ENCODE measurements at regions not wholly inside any gene's neighbourhood (a gene's known extent, or its start where the extent isn't known, plus 50 kb on each side); places are given as distances from the start of the nearest gene placed in this dataset.

- TF ChIP-seq, protein P1, sequence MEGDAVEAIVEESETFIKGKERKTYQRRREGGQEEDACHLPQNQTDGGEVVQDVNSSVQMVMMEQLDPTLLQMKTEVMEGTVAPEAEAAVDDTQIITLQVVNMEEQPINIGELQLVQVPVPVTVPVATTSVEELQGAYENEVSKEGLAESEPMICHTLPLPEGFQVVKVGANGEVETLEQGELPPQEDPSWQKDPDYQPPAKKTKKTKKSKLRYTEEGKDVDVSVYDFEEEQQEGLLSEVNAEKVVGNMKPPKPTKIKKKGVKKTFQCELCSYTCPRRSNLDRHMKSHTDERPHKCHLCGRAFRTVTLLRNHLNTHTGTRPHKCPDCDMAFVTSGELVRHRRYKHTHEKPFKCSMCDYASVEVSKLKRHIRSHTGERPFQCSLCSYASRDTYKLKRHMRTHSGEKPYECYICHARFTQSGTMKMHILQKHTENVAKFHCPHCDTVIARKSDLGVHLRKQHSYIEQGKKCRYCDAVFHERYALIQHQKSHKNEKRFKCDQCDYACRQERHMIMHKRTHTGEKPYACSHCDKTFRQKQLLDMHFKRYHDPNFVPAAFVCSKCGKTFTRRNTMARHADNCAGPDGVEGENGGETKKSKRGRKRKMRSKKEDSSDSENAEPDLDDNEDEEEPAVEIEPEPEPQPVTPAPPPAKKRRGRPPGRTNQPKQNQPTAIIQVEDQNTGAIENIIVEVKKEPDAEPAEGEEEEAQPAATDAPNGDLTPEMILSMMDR (IDR thresholded peaks at IDR 0.05): no peak
- DNase-seq: no peak
- no peak overlapping the region for H3K4me3 Mint-ChIP-seq
Measured at GRCh38 chr10:52619052-52619451, 153.5 kb downstream of the MBL2 start.

GRCh38 chr10:52621635-52622079 lies 150.9 kb downstream of the MBL2 start:
- Mint-ChIP-seq H3K4me1 (peaks cover 18% of the 10 kb centered on the region), H3K36me3 (ENCODE audit: low read depth) (no peaks in the 10 kb centered on the region), H3K4me3 (no peak overlapping the region), H3K9me3 (no peaks in the 10 kb centered on the region), H3K27ac (no peak overlapping the region), H3K27me3 (ENCODE audit: low read depth, poor library complexity) (no peaks in the 10 kb centered on the region)
- no peak for DNase-seq
- TF ChIP-seq, protein P1 (IDR thresholded peaks at IDR 0.05): no peak

More at GRCh38 chr10:52619052-52619451, 153.5 kb downstream of the MBL2 start:
- Mint-ChIP-seq H3K36me3 (ENCODE audit: low read depth) (no peaks in the 10 kb centered on the region), H3K4me1 (peaks cover 21% of the 10 kb centered on the region), H3K27me3 (ENCODE audit: low read depth, poor library complexity) (no peaks in the 10 kb centered on the region), H3K9me3 (no peaks in the 10 kb centered on the region), H3K27ac (no peak overlapping the region)

DNA sequence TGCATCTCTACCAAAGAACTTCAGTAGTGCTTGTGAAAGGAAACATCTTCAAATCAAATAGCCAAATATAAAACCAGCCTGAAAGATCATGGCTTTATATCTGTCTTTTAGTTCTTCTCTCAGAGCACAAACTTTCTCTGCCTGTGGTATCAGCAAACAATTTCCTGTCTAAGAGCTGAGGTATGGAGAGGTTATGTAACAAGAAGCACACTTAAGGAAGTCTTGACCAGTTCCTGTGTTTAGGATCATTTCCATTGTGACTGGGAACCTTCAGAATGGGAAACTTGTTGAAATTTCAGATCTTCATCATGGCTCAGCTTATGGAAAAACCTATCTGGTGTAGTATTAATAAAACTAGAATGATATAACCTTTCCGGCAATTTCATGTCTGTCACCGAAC lies 148.8 kb downstream of the MBL2 start:
- Mint-ChIP-seq H3K4me1 (peaks cover 17% of the 10 kb centered on the region), H3K4me3 (no peak overlapping the region), H3K9me3 (no peaks in the 10 kb centered on the region), H3K36me3 (ENCODE audit: low read depth) (peaks cover 6% of the 10 kb centered on the region), H3K27me3 (ENCODE audit: low read depth, poor library complexity) (no peaks in the 10 kb centered on the region), H3K27ac (no peak overlapping the region)
- no peak for DNase-seq
- TF ChIP-seq, protein P1 (IDR thresholded peaks at IDR 0.05): no peak

DNA sequence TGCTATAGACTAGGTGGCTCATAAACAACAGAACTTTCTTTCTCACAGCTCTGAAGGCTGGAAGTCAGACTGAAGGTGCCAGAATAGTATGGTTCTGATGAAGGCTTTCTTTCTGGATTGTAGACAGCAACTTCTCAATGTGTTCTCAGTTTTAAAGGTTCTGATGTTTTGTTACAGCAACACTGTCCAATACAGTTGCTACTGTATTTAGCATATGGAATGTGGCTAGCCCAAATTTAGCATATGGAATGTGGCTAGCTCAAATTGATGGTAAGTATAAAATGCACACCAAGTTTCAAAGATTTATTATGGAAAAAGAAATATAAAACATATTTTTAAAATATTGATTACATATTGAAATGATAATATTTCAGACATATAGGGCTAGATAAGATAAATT lies 145.3 kb downstream of the MBL2 start:
- TF ChIP-seq, protein P1 (IDR thresholded peaks at IDR 0.05): no peak
- H3K36me3 Mint-ChIP-seq (ENCODE audit: low read depth): peaks cover 14% of the 10 kb centered on the region
- no peak overlapping the region for H3K27ac Mint-ChIP-seq
- no peaks in the 10 kb centered on the region for H3K9me3 Mint-ChIP-seq
- no peak for DNase-seq
- no peak overlapping the region for H3K4me3 Mint-ChIP-seq
- H3K4me1 Mint-ChIP-seq: peaks cover 22% of the 10 kb centered on the region
- H3K27me3 Mint-ChIP-seq (ENCODE audit: low read depth, poor library complexity): no peaks in the 10 kb centered on the region

DNA sequence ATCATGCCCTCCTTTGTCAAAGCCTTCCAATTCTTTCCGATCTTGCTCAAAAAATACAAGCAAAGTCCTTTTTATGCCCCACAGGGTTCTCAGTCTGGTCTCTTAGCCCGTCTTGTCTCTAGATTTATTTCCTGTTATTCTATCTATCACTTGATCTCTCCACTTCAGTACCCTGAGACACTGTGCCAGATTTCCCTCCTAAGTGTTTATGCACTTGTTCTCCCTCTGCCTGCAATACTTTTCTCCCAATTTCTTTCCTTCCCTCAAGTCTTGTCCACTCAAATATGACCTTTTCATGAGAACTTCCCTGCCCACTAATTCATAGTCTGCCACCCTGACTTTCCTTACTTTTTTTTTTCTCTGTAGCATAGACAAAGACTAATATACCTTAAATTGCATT lies 141.4 kb downstream of the MBL2 start:
- Mint-ChIP-seq H3K36me3 (ENCODE audit: low read depth) (peaks cover 14% of the 10 kb centered on the region), H3K27ac (peak overlapping the region; percentile 8), H3K4me1 (peaks cover 36% of the 10 kb centered on the region), H3K27me3 (ENCODE audit: low read depth, poor library complexity) (no peaks in the 10 kb centered on the region), H3K9me3 (peaks cover 4% of the 10 kb centered on the region), H3K4me3 (no peak overlapping the region)
- TF ChIP-seq, protein P1 (IDR thresholded peaks at IDR 0.05): no peak
- DNase-seq: no peak

DNA sequence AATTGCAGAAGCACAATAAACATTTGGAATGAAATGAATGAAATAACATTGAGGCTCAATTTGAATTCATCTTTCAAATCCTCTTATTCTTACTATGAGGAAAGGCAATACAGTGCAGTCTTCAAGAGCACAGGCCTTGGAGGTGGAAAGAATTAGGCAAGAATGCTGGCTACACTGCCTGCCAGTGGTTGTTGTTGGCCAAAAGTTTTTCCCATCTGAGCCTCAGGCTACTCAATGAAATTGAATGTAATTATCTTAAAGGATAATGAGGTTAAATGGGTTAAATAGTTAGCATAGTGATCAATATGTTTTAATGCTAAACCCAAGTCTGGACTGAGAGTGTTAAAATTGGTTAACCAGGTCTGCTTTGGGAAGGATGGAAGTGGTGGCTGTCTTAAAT lies 140.9 kb downstream of the MBL2 start:
- DNase-seq: no peak
- peak overlapping the region; percentile 8 for H3K27ac Mint-ChIP-seq
- peaks cover 14% of the 10 kb centered on the region for H3K36me3 Mint-ChIP-seq (ENCODE audit: low read depth)
- TF ChIP-seq, protein P1 (IDR thresholded peaks at IDR 0.05): no peak
- no peak overlapping the region for H3K4me3 Mint-ChIP-seq
- H3K27me3 Mint-ChIP-seq (ENCODE audit: low read depth, poor library complexity): no peaks in the 10 kb centered on the region
- peaks cover 36% of the 10 kb centered on the region for H3K4me1 Mint-ChIP-seq
- peaks cover 4% of the 10 kb centered on the region for H3K9me3 Mint-ChIP-seq

Measured in nephron progenitor cell (in vitro differentiated cells).